ENCODE measurements at regions not wholly inside any gene's neighbourhood (a gene's known extent, or its start where the extent isn't known, plus 50 kb on each side); places are given as distances from the start of the nearest gene placed in this dataset.

GRCh38 chr15:95327661-95328060 is 1002.8 kb upstream of the NR2F2 start:
- no peak for TF ChIP-seq CTCF (IDR thresholded peaks at IDR 0.05)
- TF ChIP-seq POLR2A (IDR thresholded peaks at IDR 0.05), result no peak
- intact Hi-C loops (cut with DNase I), result no loop called here
- peak overlapping the region in 1 of 4 donors; percentile 29 for H3K4me3 ChIP-seq
- H3K4me1 ChIP-seq (replicated peaks in 1 of 2), result peaks cover 0 to 4% of the 10 kb centered on the region in 2 donors
- H3K27me3 ChIP-seq, result peaks cover 8% of the 10 kb centered on the region
- no peak for DNase-seq
- H3K9me3 ChIP-seq (replicated peaks in 1 of 3), result no peaks in the 10 kb centered on the region
- no peaks in the 10 kb centered on the region for H3K36me3 ChIP-seq (replicated peaks in 1 of 2)
- WGBS, 4 donors, result 22 to 42% (median 33%) methylated on average over 10 of the region's 10 CpGs
- H3K27ac ChIP-seq, result peak overlapping the region in 4 of 5 donors; percentile 13 to 94 (median 78)

DNA sequence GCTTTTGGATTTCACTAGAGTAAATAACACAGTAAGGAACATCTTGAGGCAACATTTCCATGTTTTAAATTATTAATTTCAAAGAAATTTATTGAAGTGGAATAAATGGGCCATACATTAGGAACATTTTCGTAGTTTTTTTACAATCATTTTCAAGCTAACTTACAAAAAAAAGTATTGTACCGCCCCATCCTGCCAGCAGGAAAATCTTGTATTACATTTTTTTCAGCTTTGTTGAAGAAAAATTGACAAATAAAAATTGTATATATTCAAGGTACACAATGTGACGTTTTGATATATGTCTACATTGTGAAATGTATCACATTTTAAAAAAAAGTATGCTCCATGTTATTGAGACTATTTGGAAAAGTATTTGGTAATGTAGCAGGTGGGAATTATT is 1001.9 kb upstream of the NR2F2 start:
- Histone ChIP-seq H3K4me1 (replicated peaks in 1 of 2) (peaks cover 0 to 4% of the 10 kb centered on the region in 2 donors), H3K27me3 (peaks cover 8% of the 10 kb centered on the region), H3K27ac (peak overlapping the region in 3 of 5 donors; percentile 13 to 94 (median 87)), H3K9me3 (replicated peaks in 1 of 3) (no peaks in the 10 kb centered on the region), H3K4me3 (peak overlapping the region in 1 of 4 donors; percentile 29), H3K36me3 (replicated peaks in 1 of 2) (no peaks in the 10 kb centered on the region)
- DNase-seq, result no peak
- intact Hi-C loops (cut with DNase I), result no loop called here
- TF ChIP-seq POLR2A (IDR thresholded peaks at IDR 0.05) (no peak), CTCF (IDR thresholded peaks at IDR 0.05) (peak in 1 of 6 experiments; percentile 11)
- WGBS, 4 donors, result 60 to 83% (median 72%) methylated on average over 3 of the region's 3 CpGs

DNA sequence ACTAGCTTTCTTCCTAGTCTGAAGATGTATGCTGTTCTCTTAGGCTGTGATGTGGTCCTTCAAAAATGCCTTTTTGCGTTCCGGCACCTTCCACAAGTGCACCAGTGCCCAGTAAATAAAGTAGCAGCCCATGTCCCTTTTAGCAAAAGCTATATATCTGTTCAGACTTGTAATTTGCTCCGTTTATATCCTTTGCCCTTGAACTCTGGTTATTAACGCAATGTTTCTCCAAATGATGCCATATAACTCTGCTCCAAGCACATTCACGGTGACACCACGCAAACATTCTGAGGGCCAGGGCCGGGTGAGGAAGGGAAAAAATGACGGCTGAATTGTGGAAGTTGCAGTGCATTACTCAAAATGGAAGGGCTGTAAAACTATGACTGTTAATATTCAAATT is 1001.1 kb upstream of the NR2F2 start:
- Histone ChIP-seq H3K27me3 (peaks cover 8% of the 10 kb centered on the region), H3K27ac (peak overlapping the region in 3 of 5 donors; percentile 61 to 87 (median 77)), H3K4me3 (peak overlapping the region in 1 of 4 donors; percentile 29), H3K36me3 (replicated peaks in 1 of 2) (no peaks in the 10 kb centered on the region), H3K9me3 (replicated peaks in 1 of 3) (no peaks in the 10 kb centered on the region), H3K4me1 (replicated peaks in 1 of 2) (peaks cover 0 to 1% of the 10 kb centered on the region in 2 donors)
- TF ChIP-seq CTCF (IDR thresholded peaks at IDR 0.05), result no peak
- peak in 1 of 2 donors; percentile 15 for TF ChIP-seq POLR2A (IDR thresholded peaks at IDR 0.05)
- WGBS, 4 donors, result 60 to 70% (median 63%) methylated on average over 8 of the region's 8 CpGs
- intact Hi-C loops (cut with DNase I), result no loop called here
- no peak for DNase-seq

GRCh38 chr15:95341686-95342085 is 988.8 kb upstream of the NR2F2 start:
- WGBS, 4 donors, result 75 to 84% (median 81%) methylated on average over 6 of the region's 6 CpGs
- Histone ChIP-seq H3K9me3 (replicated peaks in 1 of 3) (no peaks in the 10 kb centered on the region), H3K4me1 (replicated peaks in 1 of 2) (no peaks in the 10 kb centered on the region), H3K27ac (no peak overlapping the region), H3K4me3 (no peak overlapping the region), H3K27me3 (no peaks in the 10 kb centered on the region), H3K36me3 (replicated peaks in 1 of 2) (no peaks in the 10 kb centered on the region)
- no peak for TF ChIP-seq POLR2A (IDR thresholded peaks at IDR 0.05)
- TF ChIP-seq CTCF (IDR thresholded peaks at IDR 0.05), result no peak
- intact Hi-C loops (cut with DNase I), result no loop called here
- DNase-seq, result no peak
